Trophoblast cell (in vitro differentiated cells and primary cell): ENCODE measurements at regions not wholly inside any gene's neighbourhood (a gene's known extent, or its start where the extent isn't known, plus 50 kb on each side); places are given as distances from the start of the nearest gene placed in this dataset.

Experiments
- DNase-seq, 2 donors: peaks; one replicate each; pipeline ENCODE4 v3.0.0-alpha.2; 2016
- H2AFZ ChIP-seq: 2 replicates; pipeline ENCODE4 v1.6.1; 2013; ENCODE audit warnings: low read length, moderate library complexity, mild to moderate bottlenecking; ENCODE audit not compliant: insufficient read depth, poor library complexity
- H2AK5ac ChIP-seq: 2 replicates; pipeline ENCODE4 v1.6.1; 2013; ENCODE audit warnings: mild to moderate bottlenecking, low read length
- H2BK120ac ChIP-seq: 2 replicates; pipeline ENCODE4 v1.6.1; 2013; ENCODE audit warnings: low read length, mild to moderate bottlenecking, moderate library complexity; ENCODE audit not compliant: insufficient read depth, poor library complexity
- H2BK12ac ChIP-seq: 2 replicates; pipeline ENCODE4 v1.6.1; 2013; ENCODE audit warnings: mild to moderate bottlenecking, low read length, moderate library complexity
- H2BK5ac ChIP-seq: 2 replicates; pipeline ENCODE4 v1.6.1; 2013; ENCODE audit warnings: low read length, low read depth, moderate library complexity, mild to moderate bottlenecking; ENCODE audit not compliant: poor library complexity
- H3K14ac ChIP-seq: 2 replicates; pipeline ENCODE4 v1.6.1; 2013; ENCODE audit warnings: mild to moderate bottlenecking, low read length
- H3K18ac ChIP-seq: 2 replicates; pipeline ENCODE4 v1.6.1; 2013; ENCODE audit warnings: mild to moderate bottlenecking, low read length
- H3K23ac ChIP-seq: 2 replicates; pipeline ENCODE4 v1.6.1; 2013; ENCODE audit warnings: low read length
- H3K27ac ChIP-seq: 2 replicates; pipeline ENCODE4 v1.5.1; 2013; ENCODE audit warnings: low read depth, mild to moderate bottlenecking, inconsistent platforms, low read length, moderate library complexity
- H3K27me3 ChIP-seq: 2 replicates; pipeline ENCODE4 v1.6.1; 2013; ENCODE audit warnings: inconsistent platforms, mild to moderate bottlenecking, low read length, moderate library complexity; ENCODE audit not compliant: insufficient read depth
- H3K36me3 ChIP-seq, 2 experiments: 1 replicate in 1 of 2; 2 replicates in 1 of 2; pipeline ENCODE4 v1.6.1; 2013; ENCODE audit warnings: low read length in 2 of 2, mild to moderate bottlenecking in 2 of 2, moderate library complexity in 1 of 2; ENCODE audit not compliant: insufficient read depth in 2 of 2, control insufficient read depth in 1 of 2
- H3K4ac ChIP-seq: 2 replicates; pipeline ENCODE4 v1.6.1; 2013; ENCODE audit warnings: low read depth, mild to moderate bottlenecking, low read length, moderate library complexity
- H3K4me1 ChIP-seq, 2 experiments: 1 replicate in 1 of 2; 2 replicates in 1 of 2; pipeline ENCODE4 v1.6.1; 2013; ENCODE audit warnings: low read length in 2 of 2, mild to moderate bottlenecking in 2 of 2, moderate library complexity in 1 of 2; ENCODE audit not compliant: insufficient read depth in 2 of 2, control insufficient read depth in 1 of 2
- H3K4me2 ChIP-seq: 2 replicates; pipeline ENCODE4 v1.6.1; 2013; ENCODE audit warnings: inconsistent platforms, mild to moderate bottlenecking, low read length, moderate library complexity
- H3K4me3 ChIP-seq: 2 replicates; pipeline ENCODE4 v1.5.1; 2013; ENCODE audit warnings: mild to moderate bottlenecking, low read depth, low read length, inconsistent platforms
- H3K79me1 ChIP-seq: one replicate; pipeline ENCODE4 v1.6.1; 2013; ENCODE audit warnings: low read length
- H3K79me2 ChIP-seq: 2 replicates; pipeline ENCODE4 v1.6.1; 2013; ENCODE audit warnings: low read length, mild to moderate bottlenecking; ENCODE audit not compliant: control insufficient read depth, insufficient read depth, poor library complexity
- H3K9ac ChIP-seq: 2 replicates; pipeline ENCODE4 v1.6.1; 2013; ENCODE audit warnings: mild to moderate bottlenecking, low read length
- H3K9me3 ChIP-seq: 2 replicates; pipeline ENCODE4 v1.6.1; 2013; ENCODE audit warnings: low read depth, mild to moderate bottlenecking, control low read depth, inconsistent platforms, low read length; ENCODE audit not compliant: insufficient read depth
- H4K12ac ChIP-seq: 2 replicates; pipeline ENCODE4 v1.6.1; 2013; ENCODE audit warnings: low read depth, mild to moderate bottlenecking, low read length, moderate library complexity
- H4K8ac ChIP-seq: 2 replicates; pipeline ENCODE4 v1.6.1; 2013; ENCODE audit warnings: low read depth, mild to moderate bottlenecking, low read length, moderate library complexity
- H4K91ac ChIP-seq: one replicate; pipeline ENCODE4 v1.6.1; 2013; ENCODE audit warnings: low read depth, mild to moderate bottlenecking, low read length, moderate library complexity
- WGBS: extraction: QIAGEN DNeasy Blood & Tissue Kit; methylation state at CpG from one replicate; pipeline ENCODE4 v1.1.7; 2013; ENCODE audit warnings: missing lambda C conversion rate; ENCODE audit not compliant: insufficient read length, insufficient coverage; ENCODE audit errors: extremely low coverage; 5-methylcytosine and 5-hydroxymethylcytosine counted together

GRCh38 chr10:59108296-59108870 is 68.1 kb upstream of the PHYHIPL start:
- no peak overlapping the region for H2AK5ac ChIP-seq
- no peaks in the 10 kb centered on the region for H3K4me1 ChIP-seq
- H3K27me3 ChIP-seq = no peaks in the 10 kb centered on the region
- DNase-seq = no peak
- H3K79me1 ChIP-seq = no peaks in the 10 kb centered on the region
- no CpG with 5 or more reads among the region's 1 CpG for WGBS
- H3K23ac ChIP-seq = no peak overlapping the region
- H3K4ac ChIP-seq = no peak overlapping the region
- no peak overlapping the region for H4K91ac ChIP-seq
- H2BK5ac ChIP-seq = no peak overlapping the region
- H3K9me3 ChIP-seq = no peaks in the 10 kb centered on the region
- no peak overlapping the region for H3K14ac ChIP-seq
- H4K12ac ChIP-seq = no peak overlapping the region
- H2BK12ac ChIP-seq = no peak overlapping the region
- no peak overlapping the region for H3K4me3 ChIP-seq
- H2BK120ac ChIP-seq = no peak overlapping the region
- H3K18ac ChIP-seq = no peak overlapping the region
- no peak overlapping the region for H4K8ac ChIP-seq
- no peak overlapping the region for H3K9ac ChIP-seq
- H3K79me2 ChIP-seq = no peaks in the 10 kb centered on the region
- H3K4me2 ChIP-seq = no peak overlapping the region
- no peaks in the 10 kb centered on the region for H3K36me3 ChIP-seq
- no peak overlapping the region for H3K27ac ChIP-seq
- H2AFZ ChIP-seq = no peak overlapping the region

GRCh38 chr10:59108886-59109288 is 67.6 kb upstream of the PHYHIPL start:
- Histone ChIP-seq H3K27me3 (no peaks in the 10 kb centered on the region), H4K8ac (no peak overlapping the region), H3K4me3 (no peak overlapping the region), H3K9ac (no peak overlapping the region), H3K4me2 (no peak overlapping the region), H4K91ac (no peak overlapping the region), H2AFZ (no peak overlapping the region), H2BK12ac (no peak overlapping the region), H3K4ac (no peak overlapping the region), H4K12ac (no peak overlapping the region), H3K27ac (no peak overlapping the region), H3K36me3 (no peaks in the 10 kb centered on the region), H2BK120ac (no peak overlapping the region), H3K9me3 (no peaks in the 10 kb centered on the region), H2BK5ac (no peak overlapping the region), H3K14ac (no peak overlapping the region), H3K79me1 (no peaks in the 10 kb centered on the region), H2AK5ac (no peak overlapping the region), H3K18ac (no peak overlapping the region), H3K79me2 (no peaks in the 10 kb centered on the region), H3K23ac (no peak overlapping the region), H3K4me1 (no peaks in the 10 kb centered on the region)
- no peak for DNase-seq
- no CpG with 5 or more reads among the region's 1 CpG for WGBS

GRCh38 chr10:59109826-59110225 is 66.6 kb upstream of the PHYHIPL start:
- no peak overlapping the region for H2BK5ac ChIP-seq

GRCh38 chr10:59124187-59124586 is 52.3 kb upstream of the PHYHIPL start:
- H3K23ac ChIP-seq = no peak overlapping the region
- H2AFZ ChIP-seq = no peak overlapping the region
- no peaks in the 10 kb centered on the region for H3K79me2 ChIP-seq
- H2BK5ac ChIP-seq = no peak overlapping the region
- no peak overlapping the region for H4K12ac ChIP-seq
- H3K9me3 ChIP-seq = no peaks in the 10 kb centered on the region
- no peak overlapping the region for H3K14ac ChIP-seq
- no peak overlapping the region for H3K27ac ChIP-seq
- no peak overlapping the region for H2BK120ac ChIP-seq
- no peak for DNase-seq
- no peaks in the 10 kb centered on the region for H3K36me3 ChIP-seq
- no peaks in the 10 kb centered on the region for H3K4me1 ChIP-seq
- WGBS = no CpG with 5 or more reads among the region's 3 CpGs
- H4K8ac ChIP-seq = no peak overlapping the region
- no peak overlapping the region for H3K4ac ChIP-seq
- no peaks in the 10 kb centered on the region for H3K27me3 ChIP-seq
- H3K79me1 ChIP-seq = no peaks in the 10 kb centered on the region
- no peak overlapping the region for H3K18ac ChIP-seq
- no peak overlapping the region for H3K4me3 ChIP-seq
- no peak overlapping the region for H3K9ac ChIP-seq
- no peak overlapping the region for H3K4me2 ChIP-seq
- no peak overlapping the region for H2AK5ac ChIP-seq
- no peak overlapping the region for H2BK12ac ChIP-seq
- no peak overlapping the region for H4K91ac ChIP-seq

More at GRCh38 chr10:59109826-59110225, 66.6 kb upstream of the PHYHIPL start:
- Histone ChIP-seq H3K4me2 (no peak overlapping the region), H4K8ac (no peak overlapping the region), H3K4ac (no peak overlapping the region), H3K79me1 (no peaks in the 10 kb centered on the region), H2BK12ac (no peak overlapping the region), H3K9ac (no peak overlapping the region), H3K18ac (no peak overlapping the region), H3K27ac (no peak overlapping the region), H2AK5ac (no peak overlapping the region), H2AFZ (no peak overlapping the region), H3K9me3 (no peaks in the 10 kb centered on the region), H3K14ac (no peak overlapping the region), H3K36me3 (no peaks in the 10 kb centered on the region), H3K4me3 (no peak overlapping the region), H3K27me3 (no peaks in the 10 kb centered on the region), H2BK120ac (no peak overlapping the region), H3K23ac (no peak overlapping the region), H3K4me1 (no peaks in the 10 kb centered on the region), H4K12ac (no peak overlapping the region), H4K91ac (no peak overlapping the region), H3K79me2 (no peaks in the 10 kb centered on the region)
- no peak for DNase-seq
- WGBS = no CpG with 5 or more reads among the region's 2 CpGs
